Osteocyte (in vitro differentiated cells): ENCODE measurements at regions not wholly inside any gene's neighbourhood (a gene's known extent, or its start where the extent isn't known, plus 50 kb on each side); places are given as distances from the start of the nearest gene placed in this dataset.
A peak's percentile ranks its signal among the peaks of the same experiment; 100 is the strongest.

Experiments used
- DNase-seq: peaks from one replicate; pipeline ENCODE4 v3.0.0; 2021; ENCODE audit warnings: mixed read lengths; ENCODE audit not compliant: unreplicated experiment; ENCODE audit errors: extremely low spot score
- H3K27ac Mint-ChIP-seq: one replicate; pipeline ENCODE4 v1.8.0; 2021; ENCODE audit warnings: mild to moderate bottlenecking, mixed read lengths; ENCODE audit not compliant: unreplicated experiment
- H3K27me3 Mint-ChIP-seq: one replicate; pipeline ENCODE4 v1.8.0; 2021; ENCODE audit warnings: mixed read lengths; ENCODE audit not compliant: unreplicated experiment
- H3K36me3 Mint-ChIP-seq: one replicate; pipeline ENCODE4 v1.8.0; 2021; ENCODE audit warnings: mixed read lengths; ENCODE audit not compliant: unreplicated experiment
- H3K4me1 Mint-ChIP-seq: one replicate; pipeline ENCODE4 v1.8.0; 2021; ENCODE audit warnings: mixed read lengths; ENCODE audit not compliant: unreplicated experiment
- H3K4me3 Mint-ChIP-seq: one replicate; pipeline ENCODE4 v1.8.0; 2021; ENCODE audit warnings: mild to moderate bottlenecking, moderate library complexity, mixed read lengths; ENCODE audit not compliant: unreplicated experiment
- H3K9me3 Mint-ChIP-seq: one replicate; pipeline ENCODE4 v1.8.0; 2021; ENCODE audit warnings: mixed read lengths; ENCODE audit not compliant: unreplicated experiment
- CTCF ChIP-seq: fragments of 200-600 bp; sonication (generic); IDR thresholded peaks from 2 replicates; pipeline ENCODE4 v1.5.0; 2021; ENCODE audit warnings: antibody characterized with exemption, mild to moderate bottlenecking, moderate library complexity

- Mint-ChIP-seq H3K4me3 (no peak overlapping the region), H3K9me3 (no peaks in the 10 kb centered on the region), H3K4me1 (peaks cover 19% of the 10 kb centered on the region), H3K27me3 (no peaks in the 10 kb centered on the region), H3K27ac (peak overlapping the region; percentile 73), H3K36me3 (no peaks in the 10 kb centered on the region)
- TF ChIP-seq CTCF: no peak
- no peak for DNase-seq
Observed at GRCh38 chr15:48006031-48006511, 114.7 kb upstream of the SLC24A5 start.

DNA sequence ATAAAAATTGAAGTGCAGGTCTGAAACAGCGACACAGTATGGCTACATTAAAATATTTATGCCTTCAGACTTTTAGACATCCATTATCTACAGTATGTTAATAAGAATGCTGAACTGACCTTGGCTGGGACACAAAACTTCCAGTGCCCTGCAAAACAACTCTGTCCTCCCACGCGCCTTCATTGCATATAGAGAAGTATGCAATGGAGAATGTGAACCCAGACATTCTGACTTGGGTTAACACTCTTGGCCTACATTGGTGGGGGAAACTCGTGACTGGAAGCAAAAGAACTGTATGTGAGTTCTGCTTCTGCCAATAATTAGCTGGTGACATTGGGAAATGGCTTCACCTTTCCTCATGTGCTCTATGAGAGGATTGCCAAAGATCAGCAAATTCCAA, 110.5 kb upstream of the SLC24A5 start:
- H3K4me3 Mint-ChIP-seq: no peak overlapping the region
- no peak overlapping the region for H3K27ac Mint-ChIP-seq
- H3K4me1 Mint-ChIP-seq: peaks cover 16% of the 10 kb centered on the region
- no peaks in the 10 kb centered on the region for H3K27me3 Mint-ChIP-seq
- TF ChIP-seq CTCF: no peak
- DNase-seq: no peak
- no peaks in the 10 kb centered on the region for H3K36me3 Mint-ChIP-seq
- H3K9me3 Mint-ChIP-seq: no peaks in the 10 kb centered on the region

DNA sequence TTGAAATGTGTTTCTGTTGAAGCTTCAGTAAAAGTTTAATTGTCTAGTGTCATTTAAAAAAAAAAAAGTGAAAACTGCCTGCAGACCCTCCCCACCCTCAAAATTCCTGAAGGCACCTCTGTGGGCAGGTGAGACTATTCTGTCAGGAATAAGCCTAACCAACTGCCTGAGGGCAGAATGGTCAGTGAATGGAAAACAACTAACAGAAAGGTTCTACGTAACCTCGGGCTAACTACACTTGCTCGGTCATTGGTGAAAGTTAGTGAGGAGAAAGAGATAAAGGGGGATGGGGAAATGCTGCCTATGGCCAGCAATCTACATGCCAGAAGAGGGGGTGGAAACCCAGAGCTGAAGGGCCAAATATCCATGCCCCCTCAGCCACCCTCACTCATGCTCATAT, 108.6 kb upstream of the SLC24A5 start:
- peaks cover 1% of the 10 kb centered on the region for H3K4me1 Mint-ChIP-seq
- DNase-seq: no peak
- no peak for TF ChIP-seq CTCF
- H3K36me3 Mint-ChIP-seq: no peaks in the 10 kb centered on the region
- no peak overlapping the region for H3K4me3 Mint-ChIP-seq
- H3K27me3 Mint-ChIP-seq: no peaks in the 10 kb centered on the region
- no peak overlapping the region for H3K27ac Mint-ChIP-seq
- no peaks in the 10 kb centered on the region for H3K9me3 Mint-ChIP-seq

GRCh38 chr15:48016865-48017264, 103.9 kb upstream of the SLC24A5 start:
- Mint-ChIP-seq H3K9me3 (no peaks in the 10 kb centered on the region), H3K4me1 (no peaks in the 10 kb centered on the region), H3K27me3 (peaks cover 4% of the 10 kb centered on the region), H3K4me3 (no peak overlapping the region), H3K36me3 (no peaks in the 10 kb centered on the region), H3K27ac (no peak overlapping the region)
- no peak for TF ChIP-seq CTCF
- no peak for DNase-seq

DNA sequence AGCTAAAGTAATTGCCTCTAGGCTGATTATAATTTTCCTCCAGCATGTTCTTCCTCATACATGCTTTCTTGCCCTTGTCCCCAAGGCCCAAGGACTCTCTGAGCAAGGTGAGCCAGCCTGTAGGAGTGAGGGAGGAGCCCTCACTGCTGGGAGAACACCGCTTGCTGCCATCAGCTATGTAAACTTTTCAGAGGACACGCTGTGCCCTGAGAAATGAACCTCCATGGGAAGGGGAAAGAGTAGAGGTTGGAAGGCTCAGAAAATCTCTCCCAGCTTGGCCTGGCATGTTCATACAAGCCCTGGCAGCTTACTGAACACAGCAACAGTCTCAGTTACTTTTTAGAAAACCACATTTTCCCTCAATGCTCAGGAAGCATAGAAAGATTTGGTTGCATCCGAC, 103.0 kb upstream of the SLC24A5 start:
- Mint-ChIP-seq H3K4me1 (no peaks in the 10 kb centered on the region), H3K36me3 (no peaks in the 10 kb centered on the region), H3K27me3 (peaks cover 4% of the 10 kb centered on the region), H3K9me3 (no peaks in the 10 kb centered on the region), H3K4me3 (no peak overlapping the region), H3K27ac (no peak overlapping the region)
- TF ChIP-seq CTCF: no peak
- no peak for DNase-seq
